ENCODE measurements at regions not wholly inside any gene's neighbourhood (a gene's known extent, or its start where the extent isn't known, plus 50 kb on each side); places are given as distances from the start of the nearest gene placed in this dataset.

- CTCF ChIA-PET, result no interaction called here
- POLR2A ChIA-PET, result no interaction called here
- H3K4me3 ChIP-seq (ENCODE audit: low read depth in 2 of 2, low read length in 2 of 2), result no peak overlapping the region
- DNase-seq (ENCODE audit: low read depth, low spot score) (no peak), ATAC-seq (no peak)
- no TSS peak for BruUV-seq (replicated peaks)
- H3K4me1 ChIP-seq (ENCODE audit: control insufficient read depth, insufficient read depth, low read length), result no peaks in the 10 kb centered on the region
- intact Hi-C loops (cut with micrococcal nuclease; ENCODE audit: unreplicated experiment), result no loop called here
- in situ Hi-C loops (cut with HindIII; ENCODE audit: low pct_unique_long_range_greater_than_20kb, low sequenced_read_pairs), result no loop called here
- H3K27ac ChIP-seq (ENCODE audit: low read length), result no peak overlapping the region
- no peaks in the 10 kb centered on the region for H3K9me3 ChIP-seq (ENCODE audit: control insufficient read depth, insufficient read depth, low read depth, low read length)
- no peaks in the 10 kb centered on the region for H3K27me3 ChIP-seq (ENCODE audit: control insufficient read depth, insufficient read depth, low read length)
- H3K36me3 ChIP-seq (ENCODE audit: control insufficient read depth, insufficient read depth, low read length), result no peaks in the 10 kb centered on the region
- no peak for TF ChIP-seq SIN3A (IDR thresholded peaks at IDR 0.05; ENCODE audit: borderline replicate concordance, insufficient read depth, low read depth, low read length)
- TF ChIP-seq REST (IDR thresholded peaks at IDR 0.05; ENCODE audit: insufficient read depth in 1 of 2, low read depth in 2 of 2, low read length in 1 of 2), result no peak
- no peak for TF ChIP-seq CTCF (IDR thresholded peaks at IDR 0.05)
Measured at GRCh38 chr1:199489594-199489993, 537.9 kb upstream of the NR5A2 start.

GRCh38 chr1:199490769-199491527, 536.6 kb upstream of the NR5A2 start:
- H3K4me3 ChIP-seq (ENCODE audit: low read depth in 2 of 2, low read length in 2 of 2), result no peak overlapping the region
- ATAC-seq, result no peak
- peaks cover 5% of the 10 kb centered on the region; the same call in 1 of the 2 replicates for H3K9me3 ChIP-seq (ENCODE audit: control insufficient read depth, insufficient read depth, low read depth, low read length)
- H3K27ac ChIP-seq (ENCODE audit: low read length), result no peak overlapping the region
- TF ChIP-seq REST (IDR thresholded peaks at IDR 0.05; ENCODE audit: insufficient read depth in 1 of 2, low read depth in 2 of 2, low read length in 1 of 2) (no peak), POLR2AphosphoS5 (IDR thresholded peaks at IDR 0.05; ENCODE audit: low read depth, low read length) (no peak), TCF7L2 (IDR thresholded peaks at IDR 0.05; ENCODE audit: low read depth, low read length) (no peak), SIN3A (IDR thresholded peaks at IDR 0.05; ENCODE audit: borderline replicate concordance, insufficient read depth, low read depth, low read length) (no peak), CTCF (IDR thresholded peaks at IDR 0.05) (no peak)
- no peak for DNase-seq (ENCODE audit: low read depth, low spot score)
- H3K4me1 ChIP-seq (ENCODE audit: control insufficient read depth, insufficient read depth, low read length), result no peaks in the 10 kb centered on the region
- no peaks in the 10 kb centered on the region for H3K27me3 ChIP-seq (ENCODE audit: control insufficient read depth, insufficient read depth, low read length)
- intact Hi-C loops (cut with micrococcal nuclease; ENCODE audit: unreplicated experiment) (no loop called here), in situ Hi-C loops (cut with HindIII; ENCODE audit: low pct_unique_long_range_greater_than_20kb, low sequenced_read_pairs) (no loop called here)
- CTCF ChIA-PET, result no interaction called here
- no peaks in the 10 kb centered on the region for H3K36me3 ChIP-seq (ENCODE audit: control insufficient read depth, insufficient read depth, low read length)
- POLR2A ChIA-PET, result no interaction called here
- BruUV-seq (replicated peaks), result no TSS peak
